HEK293 (cell line): ENCODE measurements at regions not wholly inside any gene's neighbourhood (a gene's known extent, or its start where the extent isn't known, plus 50 kb on each side); places are given as distances from the start of the nearest gene placed in this dataset.

Experiments
- CTCF ChIP-seq: fragments of 450-650 bp; formaldehyde crosslinking; IDR thresholded peaks from 2 replicates; pipeline ENCODE4 v1.5.1; 2016; ENCODE audit warnings: missing biosample characterization, missing genetic modification characterization
- SALL2 ChIP-seq: fragments of 450-650 bp; formaldehyde crosslinking; IDR thresholded peaks from 2 replicates; pipeline ENCODE4 v1.5.0; 2017; ENCODE audit warnings: missing biosample characterization, mild to moderate bottlenecking, missing genetic modification characterization, borderline replicate concordance
- ZNF785 ChIP-seq: fragments of 450-650 bp; formaldehyde crosslinking; IDR thresholded peaks from 2 replicates; pipeline ENCODE4 v1.5.1; 2016; ENCODE audit warnings: missing biosample characterization, missing genetic modification characterization

- TF ChIP-seq SALL2 (no peak), ZNF785 (tag by site-specific recombination) (no peak), CTCF (tag by site-specific recombination) (no peak)
These were observed 89.0 kb upstream of the BLID start for GRCh38 chr11:122205036-122205435.
